ENCODE measurements at regions not wholly inside any gene's neighbourhood (a gene's known extent, or its start where the extent isn't known, plus 50 kb on each side); places are given as distances from the start of the nearest gene placed in this dataset.

DNA sequence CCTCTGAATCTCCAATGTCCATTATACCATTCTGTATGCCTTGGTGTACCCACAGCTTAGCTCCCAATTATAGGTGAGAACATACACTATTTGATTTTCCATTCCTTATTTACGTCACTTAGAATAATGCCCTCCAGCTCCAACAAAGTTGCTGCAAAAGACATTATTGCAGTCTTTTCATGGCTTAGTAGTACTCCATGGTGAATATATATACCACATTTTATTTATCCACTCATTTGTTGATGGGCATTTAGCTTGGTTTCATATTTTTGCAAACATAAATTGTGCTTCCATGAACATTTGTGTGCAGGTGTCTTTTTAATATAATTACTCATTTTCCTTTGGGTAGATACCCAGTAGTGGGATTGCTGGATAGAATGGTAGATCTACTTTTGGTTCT is 374.1 kb upstream of the HTR1E start:
- Mint-ChIP-seq H3K4me1 (no peaks in the 10 kb centered on the region), H3K4me3 (no peak overlapping the region), H3K27ac (no peak overlapping the region), H3K9me3 (ENCODE audit: insufficient read depth) (peaks cover 6% of the 10 kb centered on the region), H3K27me3 (no peaks in the 10 kb centered on the region)
- Histone ChIP-seq H3K9ac (ENCODE audit: low read length) (no peak overlapping the region), H3K9me3 (ENCODE audit: control extremely low read depth in 1 of 3, control insufficient read depth in 2 of 3, insufficient read depth in 1 of 3, low read length in 2 of 3) (no peaks in the 10 kb centered on the region), H3K36me3 (replicated peaks in 1 of 2; ENCODE audit: control extremely low read depth in 1 of 2, control insufficient read depth in 1 of 2, extremely low read depth in 1 of 2, insufficient read depth in 2 of 2, low read length in 1 of 2) (no peaks in the 10 kb centered on the region), H3K4me1 (ENCODE audit: control insufficient read depth in 2 of 2, insufficient read depth in 2 of 2, low read length in 2 of 2) (no peaks in the 10 kb centered on the region), H2AFZ (ENCODE audit: insufficient read depth, low read depth, low read length, poor library complexity, severe bottlenecking) (no peak overlapping the region), H3K4me3 (ENCODE audit: control extremely low read depth in 1 of 5, extremely low read depth in 1 of 5, insufficient read depth in 1 of 5, low read depth in 2 of 5, low read length in 4 of 5) (no peak overlapping the region), H3K4me2 (replicated peaks; ENCODE audit: low read depth, low read length, poor library complexity, severe bottlenecking) (no peak overlapping the region), H3K27ac (ENCODE audit: low read length in 2 of 2) (no peak overlapping the region), H3K79me2 (ENCODE audit: control insufficient read depth, insufficient read depth, low read length) (no peaks in the 10 kb centered on the region), H4K20me1 (ENCODE audit: control insufficient read depth, insufficient read depth, low read length, poor library complexity, severe bottlenecking) (no peaks in the 10 kb centered on the region), H3K27me3 (replicated peaks in 1 of 4; ENCODE audit: control extremely low read depth in 1 of 4, control insufficient read depth in 3 of 4, insufficient read depth in 4 of 4, low read length in 3 of 4) (no peaks in the 10 kb centered on the region)
- no CpG with 5 or more reads among the region's 1 CpG for WGBS (ENCODE audit: insufficient coverage)
- CTCF ChIA-PET: no interaction called here
- DNase-seq (no peak), ATAC-seq (ENCODE audit: low read depth) (no peak)
- POLR2A ChIA-PET: no interaction called here
- no peak for TF ChIP-seq EZH2 (IDR thresholded peaks at IDR 0.05; ENCODE audit: borderline replicate concordance, insufficient read depth, low read depth, low read length, poor library complexity, severe bottlenecking)
- TF ChIP-seq, protein P1, sequence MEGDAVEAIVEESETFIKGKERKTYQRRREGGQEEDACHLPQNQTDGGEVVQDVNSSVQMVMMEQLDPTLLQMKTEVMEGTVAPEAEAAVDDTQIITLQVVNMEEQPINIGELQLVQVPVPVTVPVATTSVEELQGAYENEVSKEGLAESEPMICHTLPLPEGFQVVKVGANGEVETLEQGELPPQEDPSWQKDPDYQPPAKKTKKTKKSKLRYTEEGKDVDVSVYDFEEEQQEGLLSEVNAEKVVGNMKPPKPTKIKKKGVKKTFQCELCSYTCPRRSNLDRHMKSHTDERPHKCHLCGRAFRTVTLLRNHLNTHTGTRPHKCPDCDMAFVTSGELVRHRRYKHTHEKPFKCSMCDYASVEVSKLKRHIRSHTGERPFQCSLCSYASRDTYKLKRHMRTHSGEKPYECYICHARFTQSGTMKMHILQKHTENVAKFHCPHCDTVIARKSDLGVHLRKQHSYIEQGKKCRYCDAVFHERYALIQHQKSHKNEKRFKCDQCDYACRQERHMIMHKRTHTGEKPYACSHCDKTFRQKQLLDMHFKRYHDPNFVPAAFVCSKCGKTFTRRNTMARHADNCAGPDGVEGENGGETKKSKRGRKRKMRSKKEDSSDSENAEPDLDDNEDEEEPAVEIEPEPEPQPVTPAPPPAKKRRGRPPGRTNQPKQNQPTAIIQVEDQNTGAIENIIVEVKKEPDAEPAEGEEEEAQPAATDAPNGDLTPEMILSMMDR (IDR thresholded peaks at IDR 0.05): no peak
- intact Hi-C loops (cut with micrococcal nuclease): no loop called here

DNA sequence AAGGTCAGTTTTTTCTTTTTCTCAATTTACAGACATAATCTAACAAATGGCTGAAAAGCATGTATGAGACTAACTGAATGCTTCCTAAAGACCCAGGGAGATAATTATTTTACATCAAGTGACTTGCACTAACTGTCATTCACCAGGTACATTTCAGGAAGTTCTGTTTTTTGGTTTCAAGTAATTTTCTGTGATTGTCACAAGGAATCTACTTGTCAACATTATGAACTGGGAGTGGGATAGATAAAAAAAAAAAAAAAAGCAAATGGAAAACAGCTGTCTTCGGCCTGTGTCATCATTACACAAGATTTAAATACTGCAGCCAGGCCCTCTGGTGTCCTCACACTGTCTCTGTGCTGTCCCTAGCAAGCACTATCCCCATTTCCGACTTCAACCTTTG is 379.0 kb upstream of the HTR1E start:
- POLR2A ChIA-PET: no interaction called here
- no peak overlapping the region for H2AFZ ChIP-seq (ENCODE audit: insufficient read depth, low read depth, low read length, poor library complexity, severe bottlenecking)

More for the DNA sequence above, 379.0 kb upstream of the HTR1E start:
- Histone ChIP-seq H3K4me2 (replicated peaks; ENCODE audit: low read depth, low read length, poor library complexity, severe bottlenecking) (no peak overlapping the region), H3K27me3 (replicated peaks in 1 of 4; ENCODE audit: control extremely low read depth in 1 of 4, control insufficient read depth in 3 of 4, insufficient read depth in 4 of 4, low read length in 3 of 4) (no peaks in the 10 kb centered on the region), H3K9me3 (ENCODE audit: control extremely low read depth in 1 of 3, control insufficient read depth in 2 of 3, insufficient read depth in 1 of 3, low read length in 2 of 3) (no peaks in the 10 kb centered on the region), H3K9ac (ENCODE audit: low read length) (no peak overlapping the region), H3K36me3 (replicated peaks in 1 of 2; ENCODE audit: control extremely low read depth in 1 of 2, control insufficient read depth in 1 of 2, extremely low read depth in 1 of 2, insufficient read depth in 2 of 2, low read length in 1 of 2) (no peaks in the 10 kb centered on the region), H3K79me2 (ENCODE audit: control insufficient read depth, insufficient read depth, low read length) (no peaks in the 10 kb centered on the region), H3K4me1 (ENCODE audit: control insufficient read depth in 2 of 2, insufficient read depth in 2 of 2, low read length in 2 of 2) (no peaks in the 10 kb centered on the region), H3K27ac (ENCODE audit: low read length in 2 of 2) (no peak overlapping the region), H4K20me1 (ENCODE audit: control insufficient read depth, insufficient read depth, low read length, poor library complexity, severe bottlenecking) (no peaks in the 10 kb centered on the region), H3K4me3 (ENCODE audit: control extremely low read depth in 1 of 5, extremely low read depth in 1 of 5, insufficient read depth in 1 of 5, low read depth in 2 of 5, low read length in 4 of 5) (no peak overlapping the region)
- intact Hi-C loops (cut with micrococcal nuclease): no loop called here
- Mint-ChIP-seq H3K4me3 (no peak overlapping the region), H3K27me3 (no peaks in the 10 kb centered on the region), H3K4me1 (no peaks in the 10 kb centered on the region), H3K27ac (no peak overlapping the region), H3K9me3 (ENCODE audit: insufficient read depth) (no peaks in the 10 kb centered on the region)
- DNase-seq: no peak
- TF ChIP-seq, protein P1 (IDR thresholded peaks at IDR 0.05): no peak
- no peak for TF ChIP-seq EZH2 (IDR thresholded peaks at IDR 0.05; ENCODE audit: borderline replicate concordance, insufficient read depth, low read depth, low read length, poor library complexity, severe bottlenecking)
- WGBS (ENCODE audit: insufficient coverage): 50% methylated on average over 2 of the region's 2 CpGs
- no peak for ATAC-seq (ENCODE audit: low read depth)
- CTCF ChIA-PET: no interaction called here
